Kidney epithelial cell (primary cell): ENCODE measurements at regions not wholly inside any gene's neighbourhood (a gene's known extent, or its start where the extent isn't known, plus 50 kb on each side); places are given as distances from the start of the nearest gene placed in this dataset.

Experiments
- DNase-seq: peaks from one replicate; pipeline ENCODE4 v3.0.0-alpha.2; 2010; ENCODE audit warnings: low read depth
- H3K27me3 ChIP-seq: 2 replicates; pipeline ENCODE4 v1.6.0; 2011; ENCODE audit warnings: low read length; ENCODE audit not compliant: control insufficient read depth, insufficient read depth
- H3K36me3 ChIP-seq: 2 replicates; pipeline ENCODE4 v1.5.1; 2011; ENCODE audit warnings: low read length; ENCODE audit not compliant: control insufficient read depth, insufficient read depth
- H3K4me3 ChIP-seq: 2 replicates; pipeline ENCODE4 v1.5.1; 2011; ENCODE audit warnings: low read depth, mild to moderate bottlenecking, control low read depth, low read length
- TF ChIP-seq, protein P1 (sequence below): IDR thresholded peaks from 2 replicates; pipeline ENCODE4 v1.5.1; 2011; ENCODE audit warnings: mild to moderate bottlenecking, moderate library complexity, low read length, control low read depth, inconsistent platforms; ENCODE audit not compliant: insufficient read depth, poor library complexity, severe bottlenecking

DNA sequence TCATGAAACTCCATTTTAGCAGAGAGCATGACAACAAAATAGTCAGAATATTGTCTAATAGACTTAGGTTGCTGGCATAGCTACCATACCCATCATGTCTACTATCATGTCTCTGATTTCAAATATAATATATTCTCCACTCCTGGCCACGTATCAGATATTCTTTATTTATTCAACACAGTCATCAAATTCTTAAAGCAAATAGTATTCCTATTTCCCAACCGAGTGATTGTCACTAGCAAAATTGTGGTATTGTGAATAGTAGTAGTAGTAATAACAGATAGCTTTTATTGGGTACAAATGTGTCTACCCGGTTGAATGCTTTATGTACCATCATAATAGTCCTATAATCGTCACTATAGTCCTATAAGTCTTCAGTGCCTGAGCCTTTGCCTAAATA is 918.6 kb downstream of the KCNMA1 start:
- DNase-seq: no peak
- Histone ChIP-seq H3K36me3 (no peaks in the 10 kb centered on the region), H3K4me3 (no peak overlapping the region), H3K27me3 (peaks cover 3% of the 10 kb centered on the region)
- TF ChIP-seq, protein P1, sequence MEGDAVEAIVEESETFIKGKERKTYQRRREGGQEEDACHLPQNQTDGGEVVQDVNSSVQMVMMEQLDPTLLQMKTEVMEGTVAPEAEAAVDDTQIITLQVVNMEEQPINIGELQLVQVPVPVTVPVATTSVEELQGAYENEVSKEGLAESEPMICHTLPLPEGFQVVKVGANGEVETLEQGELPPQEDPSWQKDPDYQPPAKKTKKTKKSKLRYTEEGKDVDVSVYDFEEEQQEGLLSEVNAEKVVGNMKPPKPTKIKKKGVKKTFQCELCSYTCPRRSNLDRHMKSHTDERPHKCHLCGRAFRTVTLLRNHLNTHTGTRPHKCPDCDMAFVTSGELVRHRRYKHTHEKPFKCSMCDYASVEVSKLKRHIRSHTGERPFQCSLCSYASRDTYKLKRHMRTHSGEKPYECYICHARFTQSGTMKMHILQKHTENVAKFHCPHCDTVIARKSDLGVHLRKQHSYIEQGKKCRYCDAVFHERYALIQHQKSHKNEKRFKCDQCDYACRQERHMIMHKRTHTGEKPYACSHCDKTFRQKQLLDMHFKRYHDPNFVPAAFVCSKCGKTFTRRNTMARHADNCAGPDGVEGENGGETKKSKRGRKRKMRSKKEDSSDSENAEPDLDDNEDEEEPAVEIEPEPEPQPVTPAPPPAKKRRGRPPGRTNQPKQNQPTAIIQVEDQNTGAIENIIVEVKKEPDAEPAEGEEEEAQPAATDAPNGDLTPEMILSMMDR: no peak

DNA sequence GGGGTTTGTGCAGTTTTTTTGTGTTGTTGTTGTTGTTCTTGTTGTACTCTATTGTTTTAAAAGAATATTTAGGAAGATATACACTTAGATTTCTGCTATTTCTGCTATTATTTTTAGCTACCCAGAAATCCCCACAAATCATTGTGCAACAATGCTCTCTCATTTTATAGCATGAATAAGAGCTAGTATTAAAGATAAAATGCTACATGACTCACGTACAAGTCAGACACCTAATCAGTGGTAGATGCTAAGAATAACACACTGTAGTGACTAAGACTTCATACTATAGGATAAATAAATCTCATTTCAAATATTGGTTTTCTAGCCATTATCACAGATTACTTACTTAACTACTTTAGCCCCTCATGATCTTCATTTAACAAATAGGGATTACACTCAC is 920.5 kb downstream of the KCNMA1 start:
- Histone ChIP-seq H3K4me3 (no peak overlapping the region), H3K36me3 (no peaks in the 10 kb centered on the region), H3K27me3 (no peaks in the 10 kb centered on the region)
- DNase-seq: peak; percentile 12
- TF ChIP-seq, protein P1: no peak

GRCh38 chr10:76711222-76711997 is 926.2 kb downstream of the KCNMA1 start:
- no peak for DNase-seq
- no peak overlapping the region for H3K4me3 ChIP-seq
- TF ChIP-seq, protein P1: no peak
- no peaks in the 10 kb centered on the region for H3K36me3 ChIP-seq
- H3K27me3 ChIP-seq: no peaks in the 10 kb centered on the region

GRCh38 chr10:76700241-76700640 is 937.4 kb downstream of the KCNMA1 start:
- TF ChIP-seq, protein P1: no peak
- Histone ChIP-seq H3K27me3 (no peaks in the 10 kb centered on the region), H3K4me3 (no peak overlapping the region), H3K36me3 (no peaks in the 10 kb centered on the region)
- no peak for DNase-seq

DNA sequence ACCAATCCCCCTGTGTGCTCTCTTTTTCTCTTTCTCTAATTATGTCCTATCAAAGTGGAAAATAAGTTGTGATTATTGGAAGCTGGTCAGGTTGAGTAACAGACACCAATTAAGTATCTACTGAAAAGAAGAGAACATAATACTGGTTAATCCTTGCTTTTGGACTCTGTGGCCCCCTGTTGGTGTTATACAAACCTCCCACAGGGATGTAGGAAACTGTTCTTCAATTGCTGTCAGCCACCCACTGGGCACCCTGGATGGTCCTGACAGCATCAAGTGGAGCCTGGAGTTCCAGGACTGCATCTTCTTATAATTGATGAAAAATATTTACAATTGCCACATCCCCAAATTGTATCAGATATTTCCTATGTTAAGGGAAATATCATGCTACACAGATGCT is 939.7 kb downstream of the KCNMA1 start:
- TF ChIP-seq, protein P1: no peak
- no peak for DNase-seq
- Histone ChIP-seq H3K4me3 (no peak overlapping the region), H3K36me3 (no peaks in the 10 kb centered on the region), H3K27me3 (no peaks in the 10 kb centered on the region)

DNA sequence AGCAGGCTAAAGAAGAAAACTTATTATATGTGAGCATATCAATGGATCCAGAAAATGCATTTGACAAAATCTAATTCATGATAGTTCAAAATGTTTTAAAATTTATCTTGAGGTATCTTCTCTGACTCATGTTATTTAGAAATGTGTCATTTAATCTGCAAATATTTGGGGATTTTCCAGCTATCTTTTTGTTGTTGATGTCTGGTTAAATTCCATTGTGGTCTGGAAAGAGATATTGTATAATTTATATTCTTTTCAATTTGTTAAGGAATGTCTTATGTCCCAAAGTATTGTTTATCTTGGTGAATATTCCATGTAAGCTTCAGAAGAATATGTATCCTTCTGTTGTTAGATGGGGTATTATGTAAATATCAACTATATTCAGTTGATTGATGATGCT is 942.5 kb downstream of the KCNMA1 start:
- no peak overlapping the region for H3K4me3 ChIP-seq
- no peak for DNase-seq
- TF ChIP-seq, protein P1: no peak

More for the DNA sequence above, 942.5 kb downstream of the KCNMA1 start:
- Histone ChIP-seq H3K27me3 (no peaks in the 10 kb centered on the region), H3K36me3 (no peaks in the 10 kb centered on the region)
